K562 (cell line): ENCODE measurements at regions not wholly inside any gene's neighbourhood (a gene's known extent, or its start where the extent isn't known, plus 50 kb on each side); places are given as distances from the start of the nearest gene placed in this dataset.

Source experiments
- ATAC-seq: fragments of 200-7000 bp; cut with Tn5 transposase; 3 replicates; pipeline ENCODE4 v1.9.1; 2020; ENCODE audit warnings: moderate library complexity
- BruUV-seq: library from RNA; stranded (reverse); fragments of 400-500 nt; replicated peaks from 2 replicates; lab custom pipeline; 2021; lab: Mats Ljungman, UMichigan
- CTCF ChIA-PET: fragments of 300-600 bp; formaldehyde crosslinking; extraction: SDS; loops from one replicate; lab custom pipeline; 2021; ENCODE audit warnings: low intra/inter-chr PET ratio; lab: Yijun Ruan, JAX
- POLR2A ChIA-PET: fragments of 300-600, 350-650 bp; sonication (Branson Sonifier 250); formaldehyde crosslinking; extraction: SDS; loops from one replicate; lab custom pipeline; 2021; ENCODE audit warnings: antibody characterized with exemption, inconsistent platforms; lab: Yijun Ruan, JAX
- DNase-seq, 4 experiments: peaks; one replicate each; pipeline versions ENCODE4 v3.0.0 to v3.0.0-alpha.2; 2011 to 2018; ENCODE audit warnings: low spot score in 3 of 4, mixed read lengths in 3 of 4; ENCODE audit errors: extremely low read depth in 1 of 4
- FAIRE-seq: peaks from 2 replicates; lab custom pipeline; 2011; peaks lifted over from hg19 to GRCh38; lab: Jason Lieb, UNC
- H2AFZ ChIP-seq: 2 replicates; pipeline ENCODE4 v1.6.0; 2011; ENCODE audit warnings: low read depth, low read length, control low read depth, inconsistent platforms
- H3K27ac ChIP-seq: fragments of 200-600 bp; 3 replicates; pipeline ENCODE4 v1.8.0; 2011; ENCODE audit warnings: low read depth, mild to moderate bottlenecking, control low read depth, inconsistent platforms, low read length, moderate library complexity, mixed read lengths; ENCODE audit errors: extremely low read depth
- H3K27me3 ChIP-seq, 2 experiments: fragments of 300-600 bp in 1 of 2; 2 replicates in 1 of 2; 3 replicates in 1 of 2; pipeline versions ENCODE4 v1.6.0 to v1.8.0; 2011; ENCODE audit warnings: inconsistent platforms in 2 of 2, low read length in 2 of 2, mild to moderate bottlenecking in 1 of 2, mixed read lengths in 1 of 2, moderate library complexity in 1 of 2; ENCODE audit not compliant: control insufficient read depth in 2 of 2, insufficient read depth in 2 of 2
- H3K36me3 ChIP-seq: fragments of 300-600 bp; 3 replicates; pipeline ENCODE4 v1.8.0; 2011; ENCODE audit warnings: mild to moderate bottlenecking, low read length, inconsistent platforms; ENCODE audit not compliant: control insufficient read depth, insufficient read depth
- H3K4me1 ChIP-seq, 2 experiments: fragments of 200-600 bp in 1 of 2; replicated peaks in 1 of 2; 2 replicates in 1 of 2; 3 replicates in 1 of 2; pipeline versions ENCODE4 v1.5.1 to v1.8.0; 2011; ENCODE audit warnings: inconsistent platforms in 2 of 2, low read length in 2 of 2, mild to moderate bottlenecking in 1 of 2, mixed read lengths in 1 of 2, moderate library complexity in 1 of 2; ENCODE audit not compliant: control insufficient read depth in 2 of 2, insufficient read depth in 2 of 2
- H3K4me2 ChIP-seq: 2 replicates; pipeline ENCODE4 v1.6.1; 2011; ENCODE audit warnings: low read length, control low read depth, inconsistent platforms, mixed read lengths; ENCODE audit not compliant: insufficient read depth
- H3K4me3 ChIP-seq: fragments of 200-600 bp; sonication (generic), shearing (Covaris generic); 2 replicates; pipeline ENCODE4 v1.5.1; 2016; ENCODE audit warnings: control low read depth, inconsistent platforms
- H3K79me2 ChIP-seq: fragments of 200-600 bp; 3 replicates; pipeline ENCODE4 v1.8.0; 2011; ENCODE audit warnings: low read length, inconsistent platforms; ENCODE audit not compliant: control insufficient read depth, insufficient read depth
- H3K9ac ChIP-seq, 2 experiments: 2 replicates each; pipeline versions ENCODE4 v1.6.0 to v1.6.1; 2011; ENCODE audit warnings: low read depth in 2 of 2, low read length in 2 of 2, control low read depth in 1 of 2, inconsistent platforms in 1 of 2, mild to moderate bottlenecking in 1 of 2, mixed read lengths in 1 of 2; ENCODE audit not compliant: insufficient read depth in 1 of 2
- H3K9me1 ChIP-seq: one replicate; pipeline ENCODE4 v1.6.0; 2011; ENCODE audit warnings: inconsistent platforms, mild to moderate bottlenecking, low read length, moderate library complexity; ENCODE audit not compliant: control insufficient read depth, insufficient read depth
- H3K9me3 ChIP-seq: replicated peaks from 2 replicates; pipeline ENCODE4 v1.5.1; 2011; ENCODE audit warnings: low read depth, low read length, inconsistent platforms; ENCODE audit not compliant: control insufficient read depth, insufficient read depth
- H4K20me1 ChIP-seq: replicated peaks from 2 replicates; pipeline ENCODE4 v1.6.1; 2011; ENCODE audit warnings: low read length, inconsistent platforms, mixed read lengths; ENCODE audit not compliant: control insufficient read depth, insufficient read depth
- ATF6 ChIP-seq: sonication (generic); formaldehyde crosslinking; IDR thresholded peaks from 2 replicates; pipeline ENCODE4 v1.4.0; 2020; ENCODE audit warnings: mild to moderate bottlenecking, missing genetic modification reagents
- CHD1 ChIP-seq: fragments of 200-600 bp; sonication (generic); IDR thresholded peaks from one replicate; pipeline ENCODE4 v1.6.1; 2012; ENCODE audit warnings: mild to moderate bottlenecking, moderate library complexity, low read length, inconsistent platforms
- GATAD2A ChIP-seq: fragments of 450-650 bp; IDR thresholded peaks from 2 replicates; pipeline ENCODE4 v1.6.1; 2017
- KLF1 ChIP-seq: fragments of 450-650 bp; IDR thresholded peaks from 2 replicates; pipeline ENCODE4 v1.6.1; 2016; ENCODE audit warnings: missing genetic modification characterization, missing compliant biosample characterization
- NCOA2 ChIP-seq, 2 experiments: fragments of 450-650 bp; IDR thresholded peaks; 2 replicates each; pipeline ENCODE4 v1.6.1; 2018; ENCODE audit warnings: mild to moderate bottlenecking in 2 of 2, moderate library complexity in 1 of 2; ENCODE audit not compliant: partially characterized antibody in 2 of 2
- NR4A1 ChIP-seq, 2 experiments: fragments of 250-450 bp in 1 of 2; fragments of 450-650 bp in 1 of 2; sonication (Bioruptor Pico) in 1 of 2; IDR thresholded peaks; 2 replicates each; pipeline versions ENCODE4 v1.4.0 to v1.6.1; 2016 to 2020; ENCODE audit warnings: mild to moderate bottlenecking in 2 of 2, missing compliant biosample characterization in 1 of 2, missing genetic modification characterization in 1 of 2, moderate library complexity in 1 of 2
- PML ChIP-seq: IDR thresholded peaks from 2 replicates; pipeline ENCODE4 v1.6.1; 2012; ENCODE audit warnings: low read length, inconsistent platforms
- ZBTB34 ChIP-seq: fragments of 250-450 bp; sonication (Bioruptor Pico); IDR thresholded peaks from 2 replicates; pipeline ENCODE4 v1.8.0; 2021; ENCODE audit warnings: mild to moderate bottlenecking, moderate library complexity
- ZNF146 ChIP-seq: IDR thresholded peaks from one replicate; pipeline ENCODE4 v1.6.1; 2018; ENCODE audit warnings: missing compliant biosample characterization; ENCODE audit not compliant: unreplicated experiment
- ZNF449 ChIP-seq: fragments of 250-450 bp; sonication (Bioruptor Pico); IDR thresholded peaks from 2 replicates; pipeline ENCODE4 v1.8.0; 2022; ENCODE audit warnings: moderate library complexity, mild to moderate bottlenecking, inconsistent platforms
- WGBS: fragments of 100-300 bp; shearing (Covaris generic); methylation state at CpG from one replicate; pipeline ENCODE4 v1.1.6; 2016; ENCODE audit warnings: low coverage, mixed read lengths; ENCODE audit not compliant: insufficient coverage; ENCODE audit errors: missing lambda C conversion rate; 5-methylcytosine and 5-hydroxymethylcytosine counted together
- in situ Hi-C: fragments of 300-500 bp; cut with MboI; formaldehyde crosslinking; loops from 4 replicates; pipeline ENCODE4 v1.15.0; 2018; ENCODE audit warnings: inconsistent platforms, mixed read lengths
- intact Hi-C: fragments of 100-400 bp; cut with micrococcal nuclease; formaldehyde crosslinking; loops from 2 replicates; pipeline ENCODE4 v1.14.2; 2022

GRCh38 chr1:213742992-213743391 is 244.8 kb upstream of the PROX1 start:
- DNase-seq: no peak
- Histone ChIP-seq H3K9me1 (no peaks in the 10 kb centered on the region), H3K9ac (no peak overlapping the region), H3K4me2 (no peak overlapping the region), H3K9me3 (no peaks in the 10 kb centered on the region), H3K36me3 (no peaks in the 10 kb centered on the region), H3K4me1 (no peaks in the 10 kb centered on the region), H3K4me3 (no peak overlapping the region), H3K79me2 (no peaks in the 10 kb centered on the region), H4K20me1 (no peaks in the 10 kb centered on the region; the same call in 1 of the 2 replicates), H3K27me3 (no peaks in the 10 kb centered on the region), H2AFZ (no peak overlapping the region), H3K27ac (no peak overlapping the region)
- FAIRE-seq: no peak
- BruUV-seq: no TSS peak
- intact Hi-C loops: no loop called here
- ChIA-PET POLR2A (no interaction called here), CTCF (no interaction called here)
- no peak for ATAC-seq
- WGBS: 3% methylated on average over 4 of the region's 4 CpGs
- in situ Hi-C loops: no loop called here
- TF ChIP-seq ZNF146 (CRISPR knock-in tag) (peak; percentile 81), GATAD2A (no peak)

GRCh38 chr1:213744780-213745179 is 243.0 kb upstream of the PROX1 start:
- intact Hi-C loops (no loop called here), in situ Hi-C loops (no loop called here)
- ChIA-PET POLR2A (no interaction called here), CTCF (no interaction called here)
- 3% methylated on average over 3 of the region's 3 CpGs for WGBS
- H3K9ac ChIP-seq: no peak overlapping the region
- FAIRE-seq (no peak), DNase-seq (no peak), ATAC-seq (no peak)
- no TSS peak for BruUV-seq
- no peaks in the 10 kb centered on the region for H3K36me3 ChIP-seq
- no peak overlapping the region for H3K4me2 ChIP-seq
- no peak overlapping the region for H3K4me3 ChIP-seq
- no peaks in the 10 kb centered on the region for H3K9me1 ChIP-seq
- no peaks in the 10 kb centered on the region for H3K9me3 ChIP-seq
- no peaks in the 10 kb centered on the region for H3K79me2 ChIP-seq
- no peaks in the 10 kb centered on the region for H3K27me3 ChIP-seq
- no peaks in the 10 kb centered on the region; the same call in 1 of the 2 replicates for H4K20me1 ChIP-seq
- H2AFZ ChIP-seq: no peak overlapping the region
- H3K4me1 ChIP-seq: no peaks in the 10 kb centered on the region
- H3K27ac ChIP-seq: no peak overlapping the region
- TF ChIP-seq ZNF449 (CRISPR knock-in tag) (no peak), KLF1 (tag) (no peak), ATF6 (CRISPR knock-in tag) (no peak), NR4A1 (CRISPR knock-in tag; IDR thresholded peaks at IDR 0.05) (no peak), NR4A1 (tag; IDR thresholded peaks at IDR 0.05) (no peak), PML (no peak), ZBTB34 (CRISPR knock-in tag) (no peak), NCOA2 (IDR thresholded peaks at IDR 0.05; ENCODE audit: partially characterized antibody in 2 of 2) (no peak), CHD1 (no peak)
